ENCODE measurements at regions not wholly inside any gene's neighbourhood (a gene's known extent, or its start where the extent isn't known, plus 50 kb on each side); places are given as distances from the start of the nearest gene placed in this dataset.
A peak's percentile ranks its signal among the peaks of the same experiment; 100 is the strongest.

- TF ChIP-seq CTCF (IDR thresholded peaks at IDR 0.05) (no peak), POLR2A (IDR thresholded peaks at IDR 0.05) (no peak)
These were observed 67.0 kb upstream of the FOXQ1 start for GRCh38 chr6:1244941-1245340.

DNA sequence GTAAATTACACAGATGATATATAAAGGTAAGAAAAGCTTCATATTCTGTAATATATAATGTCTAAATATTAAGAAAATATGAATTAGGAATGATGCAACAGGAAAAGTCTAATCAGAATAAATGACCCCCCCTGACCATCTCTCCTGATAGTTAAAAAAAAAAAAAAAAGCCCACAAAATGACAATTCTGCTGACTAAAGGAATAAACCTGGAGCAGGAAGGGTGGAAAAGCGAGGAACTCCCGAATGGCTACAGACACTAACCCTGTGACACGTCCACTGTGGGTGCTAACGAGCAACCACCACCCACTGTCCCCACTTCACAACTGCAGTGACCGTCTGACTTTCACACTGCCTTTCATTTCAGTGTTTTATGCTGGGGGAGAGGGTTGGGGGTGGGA, 67.6 kb upstream of the FOXQ1 start:
- Histone ChIP-seq H3K27me3 (peaks cover 0 to 10% (median 0%) of the 10 kb centered on the region in 4 donors), H3K9me3 (no peaks in the 10 kb centered on the region), H3K27ac (no peak overlapping the region), H3K4me1 (peaks cover 0 to 36% (median 9%) of the 10 kb centered on the region in 3 donors), H3K4me3 (no peak overlapping the region), H3K36me3 (no peaks in the 10 kb centered on the region)
- DNase-seq = no peak
- intact Hi-C loops (cut with DNase I) = loop anchor here (5.0 kb wide), 1 partner anchor 157 kb away; no protein-coding TSS in a partner anchor
- WGBS, 2 donors = 75 to 92% methylated on average over 5 of the region's 5 CpGs
- no peak for TF ChIP-seq CTCF (IDR thresholded peaks at IDR 0.05)
- TF ChIP-seq POLR2A (IDR thresholded peaks at IDR 0.05) = no peak

More at GRCh38 chr6:1244941-1245340, 67.0 kb upstream of the FOXQ1 start:
- Histone ChIP-seq H3K4me3 (no peak overlapping the region), H3K4me1 (peaks cover 0 to 30% (median 6%) of the 10 kb centered on the region in 3 donors), H3K36me3 (no peaks in the 10 kb centered on the region), H3K27ac (no peak overlapping the region), H3K9me3 (no peaks in the 10 kb centered on the region), H3K27me3 (peaks cover 0 to 10% (median 0%) of the 10 kb centered on the region in 4 donors)
- 84 to 87% methylated on average over 13 to 16 of the region's 16 CpGs for WGBS, 2 donors
- intact Hi-C loops (cut with DNase I) = loop anchor here (5.0 kb wide), 1 partner anchor 158 kb away; no protein-coding TSS in a partner anchor
- no peak for DNase-seq

DNA sequence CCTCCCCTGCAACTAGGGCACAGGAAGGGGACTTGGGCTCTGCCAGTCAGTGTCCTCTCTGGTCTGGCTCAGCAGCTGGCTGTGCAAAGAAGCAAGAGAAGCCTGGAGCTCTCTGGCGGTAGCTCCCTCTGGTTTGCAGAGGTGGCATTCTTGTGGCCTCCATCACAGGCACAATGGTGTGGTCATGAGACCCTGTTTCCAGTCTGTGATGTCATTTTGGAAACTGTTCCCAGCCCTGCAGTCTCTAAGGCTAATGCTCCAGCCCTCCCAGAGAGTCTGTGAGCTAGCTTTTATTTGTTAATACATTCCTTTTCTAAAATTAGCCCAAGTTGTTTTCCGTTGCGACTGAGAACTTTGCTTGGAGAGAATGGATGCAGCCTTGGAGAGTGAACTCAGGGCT, 69.5 kb upstream of the FOXQ1 start:
- intact Hi-C loops (cut with DNase I) = loop anchor here (5.0 kb wide), 1 partner anchor 155 kb away; no protein-coding TSS in a partner anchor
- no peak for DNase-seq
- Histone ChIP-seq H3K27me3 (peaks cover 0 to 10% (median 0%) of the 10 kb centered on the region in 4 donors), H3K27ac (no peak overlapping the region), H3K9me3 (no peaks in the 10 kb centered on the region), H3K4me3 (no peak overlapping the region), H3K4me1 (peaks cover 0 to 39% (median 9%) of the 10 kb centered on the region in 3 donors), H3K36me3 (no peaks in the 10 kb centered on the region)
- WGBS, 2 donors = 60 to 63% methylated on average over 1 to 3 of the region's 3 CpGs
- TF ChIP-seq POLR2A (IDR thresholded peaks at IDR 0.05) = no peak
- no peak for TF ChIP-seq CTCF (IDR thresholded peaks at IDR 0.05)

- H3K9me3 ChIP-seq = no peaks in the 10 kb centered on the region
- WGBS, 2 donors = 66 to 82% methylated on average over 2 to 4 of the region's 4 CpGs
- no peak overlapping the region for H3K4me3 ChIP-seq
- H3K27me3 ChIP-seq = peaks cover 0 to 10% (median 0%) of the 10 kb centered on the region in 4 donors
- no peaks in the 10 kb centered on the region for H3K36me3 ChIP-seq
- intact Hi-C loops (cut with DNase I) = loop anchor here (5.0 kb wide), 1 partner anchor 155 kb away; no protein-coding TSS in a partner anchor
- no peak for DNase-seq
- H3K4me1 ChIP-seq = peaks cover 0 to 37% (median 9%) of the 10 kb centered on the region in 3 donors
- TF ChIP-seq POLR2A (IDR thresholded peaks at IDR 0.05) (no peak), CTCF (IDR thresholded peaks at IDR 0.05) (no peak)
- no peak overlapping the region for H3K27ac ChIP-seq
These were observed 69.9 kb upstream of the FOXQ1 start for GRCh38 chr6:1242021-1242420.

- peaks cover 0 to 30% (median 9%) of the 10 kb centered on the region in 3 donors for H3K4me1 ChIP-seq
- no peaks in the 10 kb centered on the region for H3K36me3 ChIP-seq
- TF ChIP-seq CTCF (IDR thresholded peaks at IDR 0.05) (no peak), POLR2A (IDR thresholded peaks at IDR 0.05) (no peak)
- peak overlapping the region in 1 of 4 donors; percentile 31 for H3K27ac ChIP-seq
- DNase-seq = no peak
- intact Hi-C loops (cut with DNase I) = loop anchor here (5.0 kb wide), 1 partner anchor 154 kb away; no protein-coding TSS in a partner anchor
- 37 to 52% methylated on average over 2 of the region's 2 CpGs for WGBS, 2 donors
- no peaks in the 10 kb centered on the region for H3K9me3 ChIP-seq
- H3K4me3 ChIP-seq = no peak overlapping the region
- H3K27me3 ChIP-seq = peaks cover 0 to 10% (median 0%) of the 10 kb centered on the region in 4 donors
These were observed 71.1 kb upstream of the FOXQ1 start for GRCh38 chr6:1240766-1241318.

All from esophagus squamous epithelium (tissue), 5 donors.